Liver (tissue), 7 donors: ENCODE measurements at regions not wholly inside any gene's neighbourhood (a gene's known extent, or its start where the extent isn't known, plus 50 kb on each side); places are given as distances from the start of the nearest gene placed in this dataset.

ENCODE experiments used
- DNase-seq: peaks from one replicate; pipeline ENCODE4 v3.0.0-alpha.2; 2017; ENCODE audit warnings: low spot score
- H3K27ac ChIP-seq, 2 donors: one replicate each; pipeline ENCODE4 v1.7.0; 2013; ENCODE audit warnings: inconsistent platforms in 2 of 2, low read length in 2 of 2, control low read depth in 1 of 2, low read depth in 1 of 2, mild to moderate bottlenecking in 1 of 2
- H3K27me3 ChIP-seq, 4 donors: one replicate each; pipeline versions ENCODE4 v1.6.1 to v1.7.0; 2013; ENCODE audit warnings: low read length in 3 of 4, inconsistent platforms in 1 of 4, mild to moderate bottlenecking in 1 of 4, moderate library complexity in 1 of 4; ENCODE audit not compliant: control insufficient read depth in 4 of 4, insufficient read depth in 4 of 4
- H3K36me3 ChIP-seq, 4 donors: one replicate each; pipeline versions ENCODE4 v1.6.1 to v1.7.0; 2013; ENCODE audit warnings: low read length in 3 of 4, mild to moderate bottlenecking in 3 of 4, low read depth in 1 of 4, moderate library complexity in 1 of 4; ENCODE audit not compliant: control insufficient read depth in 4 of 4, insufficient read depth in 3 of 4
- H3K4me1 ChIP-seq, 4 donors: one replicate each; pipeline versions ENCODE4 v1.6.1 to v1.7.0; 2013; ENCODE audit warnings: low read length in 3 of 4, mild to moderate bottlenecking in 3 of 4, moderate library complexity in 1 of 4; ENCODE audit not compliant: control insufficient read depth in 4 of 4, insufficient read depth in 4 of 4
- H3K4me3 ChIP-seq, 3 donors: one replicate each; pipeline versions ENCODE4 v1.6.1 to v1.7.0; 2013; ENCODE audit warnings: low read length in 3 of 3, control low read depth in 1 of 3, low read depth in 1 of 3, mild to moderate bottlenecking in 1 of 3
- H3K9ac ChIP-seq, 2 donors: one replicate each; pipeline ENCODE4 v1.7.0; 2013; ENCODE audit warnings: low read length in 2 of 2, mild to moderate bottlenecking in 2 of 2, moderate library complexity in 2 of 2, control low read depth in 1 of 2, low read depth in 1 of 2
- H3K9me3 ChIP-seq, 4 donors: one replicate each; pipeline versions ENCODE4 v1.6.1 to v1.7.0; 2013; ENCODE audit warnings: low read length in 3 of 4; ENCODE audit not compliant: control insufficient read depth in 4 of 4
- ATF3 ChIP-seq: IDR thresholded peaks from 2 replicates; pipeline ENCODE4 v1.6.1; 2016; ENCODE audit warnings: antibody characterized with exemption
- CTCF ChIP-seq: fragments of 150-350 bp; IDR thresholded peaks from 2 replicates; pipeline ENCODE4 v1.5.1; 2017; ENCODE audit warnings: improper control_type of control experiment, low read depth, low read length; ENCODE audit not compliant: missing input control
- EGR1 ChIP-seq, 2 donors: IDR thresholded peaks; 2 replicates each; pipeline ENCODE4 v1.6.1; 2016 to 2018; ENCODE audit warnings: antibody characterized with exemption in 2 of 2, low read depth in 2 of 2
- FOXA1 ChIP-seq: IDR thresholded peaks from 2 replicates; pipeline ENCODE4 v1.6.1; 2016; ENCODE audit warnings: antibody characterized with exemption
- FOXA2 ChIP-seq: IDR thresholded peaks from 2 replicates; pipeline ENCODE4 v1.6.1; 2016; ENCODE audit warnings: antibody characterized with exemption
- GABPA ChIP-seq, 2 donors: IDR thresholded peaks in 1 of 2; conservative IDR thresholded peaks in 1 of 2; 2 replicates each; pipeline ENCODE4 v1.6.1; 2016; ENCODE audit warnings: antibody characterized with exemption in 2 of 2, mild to moderate bottlenecking in 1 of 2, moderate library complexity in 1 of 2
- HNF4A ChIP-seq, 2 donors: conservative IDR thresholded peaks; 2 replicates each; pipeline ENCODE4 v1.6.1; 2016; ENCODE audit warnings: antibody characterized with exemption in 2 of 2, mild to moderate bottlenecking in 2 of 2
- HNF4G ChIP-seq: IDR thresholded peaks from 2 replicates; pipeline ENCODE4 v1.6.1; 2016; ENCODE audit warnings: antibody characterized with exemption
- JUND ChIP-seq, 2 donors: IDR thresholded peaks; 2 replicates each; pipeline ENCODE4 v1.6.1; 2016; ENCODE audit warnings: antibody characterized with exemption in 2 of 2
- MAX ChIP-seq: IDR thresholded peaks from 2 replicates; pipeline ENCODE4 v1.6.1; 2016; ENCODE audit warnings: antibody characterized with exemption
- NR2F2 ChIP-seq: IDR thresholded peaks from 2 replicates; pipeline ENCODE4 v1.6.1; 2016; ENCODE audit warnings: antibody characterized with exemption
- RAD21 ChIP-seq, 2 donors: IDR thresholded peaks; 2 replicates each; pipeline ENCODE4 v1.6.1; 2016; ENCODE audit warnings: antibody characterized with exemption in 2 of 2, mild to moderate bottlenecking in 2 of 2
- SP1 ChIP-seq: IDR thresholded peaks from 2 replicates; pipeline ENCODE4 v1.6.1; 2018; ENCODE audit warnings: antibody characterized with exemption, mild to moderate bottlenecking
- TAF1 ChIP-seq: conservative IDR thresholded peaks from 2 replicates; pipeline ENCODE4 v1.6.1; 2016; ENCODE audit warnings: antibody characterized with exemption, mild to moderate bottlenecking
- YY1 ChIP-seq: IDR thresholded peaks from 2 replicates; pipeline ENCODE4 v1.6.1; 2016; ENCODE audit warnings: antibody characterized with exemption, mild to moderate bottlenecking
- ZBTB33 ChIP-seq: IDR thresholded peaks from 2 replicates; pipeline ENCODE4 v1.6.1; 2016; ENCODE audit warnings: antibody characterized with exemption
- donor health status: healthy.
- donor health status: healthy.
- donor health status: healthy.
- donor health status: healthy.

- H3K9ac ChIP-seq: no peak overlapping the region
- no peak overlapping the region for H3K27ac ChIP-seq
- no peaks in the 10 kb centered on the region for H3K4me1 ChIP-seq
- no peak for TF ChIP-seq TAF1
- TF ChIP-seq RAD21 (IDR thresholded peaks at IDR 0.05): no peak
- TF ChIP-seq HNF4A (conservative IDR thresholded peaks at IDR 0.05): no peak
- TF ChIP-seq FOXA1: no peak
- TF ChIP-seq FOXA2: no peak
- TF ChIP-seq ATF3: no peak
- TF ChIP-seq GABPA (IDR thresholded peaks at IDR 0.05 in 1 of 2, conservative IDR thresholded peaks at IDR 0.05 in 1 of 2): no peak
- DNase-seq: no peak
- H3K9me3 ChIP-seq: peaks cover 3 to 16% (median 10%) of the 10 kb centered on the region in 4 donors
- H3K4me3 ChIP-seq: no peak overlapping the region
- no peaks in the 10 kb centered on the region for H3K36me3 ChIP-seq
- H3K27me3 ChIP-seq: no peaks in the 10 kb centered on the region
Measured at GRCh38 chr11:23205156-23205871, 345.0 kb upstream of the CCDC179 start.

- Histone ChIP-seq H3K27ac (no peak overlapping the region), H3K4me1 (no peaks in the 10 kb centered on the region), H3K27me3 (no peaks in the 10 kb centered on the region), H3K4me3 (no peak overlapping the region), H3K9ac (no peak overlapping the region), H3K9me3 (peaks cover 3 to 16% (median 10%) of the 10 kb centered on the region in 4 donors), H3K36me3 (no peaks in the 10 kb centered on the region)
- TF ChIP-seq ATF3 (no peak), JUND (IDR thresholded peaks at IDR 0.05) (no peak), MAX (no peak), FOXA2 (no peak), YY1 (no peak), HNF4A (conservative IDR thresholded peaks at IDR 0.05) (no peak), FOXA1 (no peak), CTCF (no peak), EGR1 (IDR thresholded peaks at IDR 0.05; ENCODE audit: low read depth in 2 of 2) (no peak), ZBTB33 (no peak), GABPA (IDR thresholded peaks at IDR 0.05 in 1 of 2, conservative IDR thresholded peaks at IDR 0.05 in 1 of 2) (no peak), NR2F2 (no peak), SP1 (no peak), RAD21 (IDR thresholded peaks at IDR 0.05) (no peak), TAF1 (no peak), HNF4G (no peak)
- no peak for DNase-seq
Measured at GRCh38 chr11:23206741-23207336, 346.6 kb upstream of the CCDC179 start.
